GM10248 (cell line): ENCODE measurements at regions not wholly inside any gene's neighbourhood (a gene's known extent, or its start where the extent isn't known, plus 50 kb on each side); places are given as distances from the start of the nearest gene placed in this dataset.

Source experiments
- CTCF ChIA-PET: fragments of 300-600 bp; sonication (Branson Sonifier 250); formaldehyde crosslinking; extraction: SDS; loops from one replicate; lab custom pipeline; 2021; ENCODE audit warnings: antibody characterized with exemption; lab: Yijun Ruan, JAX
- POLR2A ChIA-PET: fragments of 350-650 bp; sonication (Branson Sonifier 250); formaldehyde crosslinking; extraction: SDS; loops from one replicate; lab custom pipeline; 2020; ENCODE audit warnings: antibody characterized with exemption; lab: Yijun Ruan, JAX
- DNase-seq: peaks from one replicate; pipeline ENCODE4 v3.0.0; 2012; ENCODE audit errors: extremely low spot score
- CTCF ChIP-seq: IDR thresholded peaks from 2 replicates; pipeline ENCODE4 v1.5.1; 2012; ENCODE audit warnings: mild to moderate bottlenecking, low read depth; ENCODE audit errors: extremely low read depth, missing control alignments, control extremely low read depth

GRCh38 chr9:75464726-75465125 lies 376.4 kb downstream of the OSTF1 start:
- ChIA-PET POLR2A (no interaction called here), CTCF (interaction anchor here (2.0 kb wide), 1 partner anchor 13 kb away, joined by 5 read pairs; no protein-coding TSS in a partner anchor)
- TF ChIP-seq CTCF: no peak
- no peak for DNase-seq

GRCh38 chr9:75467142-75467541 lies 378.8 kb downstream of the OSTF1 start:
- ChIA-PET POLR2A (no interaction called here), CTCF (interaction anchor here (2.7 kb wide), 1 partner anchor 14 kb away, joined by 7 read pairs; no protein-coding TSS in a partner anchor)
- no peak for TF ChIP-seq CTCF
- no peak for DNase-seq

GRCh38 chr9:75471549-75472114 lies 383.3 kb downstream of the OSTF1 start:
- DNase-seq: no peak
- TF ChIP-seq CTCF: no peak
- ChIA-PET POLR2A (no interaction called here), CTCF (no interaction called here)

GRCh38 chr9:75482566-75482965 lies 394.3 kb downstream of the OSTF1 start:
- TF ChIP-seq CTCF: no peak
- POLR2A ChIA-PET: no interaction called here
- CTCF ChIA-PET: interaction anchor here (1.4 kb wide), 2 partner anchors 9 to 12 kb away, joined by 5 read pairs; no protein-coding TSS in a partner anchor
- DNase-seq: no peak

- POLR2A ChIA-PET: no interaction called here
- DNase-seq: no peak
- CTCF ChIA-PET: interaction anchor here (1.4 kb wide), 1 partner anchor 13 kb away, joined by 5 read pairs; no protein-coding TSS in a partner anchor
- TF ChIP-seq CTCF: no peak
Measured at GRCh38 chr9:75483636-75484035, 395.3 kb downstream of the OSTF1 start.

GRCh38 chr9:75487856-75488718 lies 399.8 kb downstream of the OSTF1 start:
- ChIA-PET POLR2A (no interaction called here), CTCF (interaction anchor here (2.3 kb wide), 1 partner anchor 10 kb away, joined by 6 read pairs; no protein-coding TSS in a partner anchor)
- no peak for TF ChIP-seq CTCF
- DNase-seq: no peak
